Smooth muscle cell (in vitro differentiated cells): ENCODE measurements at regions not wholly inside any gene's neighbourhood (a gene's known extent, or its start where the extent isn't known, plus 50 kb on each side); places are given as distances from the start of the nearest gene placed in this dataset.

Experiments
- DNase-seq: peaks from one replicate; lab custom pipeline; 2025; ENCODE audit not compliant: unreplicated experiment; lab: John Stamatoyannopoulos, UW
- H2AFZ ChIP-seq: fragments of 200-600 bp; sonication (generic); 2 replicates; pipeline ENCODE4 v1.6.0; 2016; ENCODE audit warnings: antibody characterized with exemption, low read depth, mild to moderate bottlenecking
- H3F3A ChIP-seq: fragments of 200-600 bp; sonication (generic); 2 replicates; pipeline ENCODE4 v1.6.0; 2017; ENCODE audit warnings: antibody characterized with exemption, low read depth
- H3K27ac ChIP-seq: fragments of 200-600 bp; sonication (generic); 2 replicates; pipeline ENCODE4 v1.5.1; 2016; ENCODE audit warnings: low read depth, mild to moderate bottlenecking
- H3K27me3 ChIP-seq: fragments of 200-600 bp; sonication (generic); 2 replicates; pipeline ENCODE4 v1.6.1; 2016; ENCODE audit warnings: low read depth, mild to moderate bottlenecking
- H3K36me3 ChIP-seq: fragments of 200-600 bp; sonication (generic); 2 replicates; pipeline ENCODE4 v1.5.1; 2016; ENCODE audit warnings: low read depth
- H3K4me1 ChIP-seq: fragments of 200-600 bp; sonication (generic); 2 replicates; pipeline ENCODE4 v1.5.1; 2016; ENCODE audit warnings: low read depth
- H3K4me2 ChIP-seq: fragments of 200-600 bp; sonication (generic); 2 replicates; pipeline ENCODE4 v1.6.0; 2016; ENCODE audit warnings: mild to moderate bottlenecking
- H3K4me3 ChIP-seq: fragments of 200-600 bp; sonication (generic); 2 replicates; pipeline ENCODE4 v1.5.1; 2016; ENCODE audit warnings: mild to moderate bottlenecking
- H3K79me2 ChIP-seq: fragments of 200-600 bp; sonication (generic); 2 replicates; pipeline ENCODE4 v1.6.0; 2016; ENCODE audit warnings: low read depth, mild to moderate bottlenecking
- H3K9ac ChIP-seq: fragments of 200-600 bp; sonication (generic); 2 replicates; pipeline ENCODE4 v1.6.0; 2016; ENCODE audit warnings: low read depth
- H3K9me3 ChIP-seq: fragments of 200-600 bp; sonication (generic); replicated peaks from 2 replicates; pipeline ENCODE4 v1.5.1; 2016; ENCODE audit warnings: low read depth
- H4K20me1 ChIP-seq: fragments of 200-600 bp; sonication (generic); 2 replicates; pipeline ENCODE4 v1.6.0; 2016; ENCODE audit warnings: low read depth
- WGBS: methylation state at CpG from one replicate; pipeline ENCODE4 v1.1.7; 2016; ENCODE audit warnings: low lambda C conversion rate; 5-methylcytosine and 5-hydroxymethylcytosine counted together
- TF ChIP-seq, protein P1 (sequence below): fragments of 200-600 bp; sonication (generic); IDR thresholded peaks from 2 replicates; pipeline ENCODE4 v1.5.1; 2017; ENCODE audit warnings: borderline replicate concordance, mild to moderate bottlenecking, antibody characterized with exemption; ENCODE audit not compliant: insufficient read depth, poor library complexity, severe bottlenecking

DNA sequence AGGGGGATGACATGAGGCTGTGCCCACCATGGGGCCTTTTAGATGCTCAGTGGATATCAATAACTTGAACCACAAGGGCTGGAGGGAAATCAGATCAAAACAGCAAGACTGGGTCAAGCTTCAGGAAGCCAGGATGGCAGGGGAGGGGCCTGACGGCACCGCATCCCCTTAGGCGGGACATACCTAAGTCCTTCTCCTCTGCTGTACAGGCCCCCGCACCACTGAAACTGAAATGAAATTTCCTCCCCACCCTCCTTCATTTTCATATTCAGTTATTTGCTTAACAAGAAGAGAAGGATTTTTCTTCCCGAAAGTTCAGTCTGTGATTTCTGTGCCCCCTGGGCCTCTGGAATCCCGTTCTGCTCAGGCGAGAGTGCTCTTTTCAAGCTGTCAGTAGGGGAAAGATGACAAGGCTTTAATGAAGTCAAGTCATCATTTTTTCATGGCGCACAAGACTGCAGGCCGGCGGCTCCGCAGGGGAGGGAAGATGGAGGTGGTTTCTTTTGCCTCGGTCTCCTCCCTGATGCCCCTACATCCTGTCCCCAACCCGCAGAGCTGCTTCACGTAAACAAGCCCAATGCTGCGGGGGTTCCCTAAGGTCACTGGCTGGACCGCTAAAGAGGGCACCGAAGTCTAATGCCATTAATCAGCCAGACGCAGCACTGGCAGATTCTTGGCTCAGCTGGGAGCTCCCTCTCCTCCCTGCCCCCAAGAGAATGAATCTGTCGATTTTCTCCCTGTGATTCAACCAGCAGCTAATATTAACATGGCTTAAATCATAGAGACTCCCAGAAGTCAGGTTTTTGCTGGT lies 264.8 kb downstream of the C1orf94 start:
- H3K27me3 ChIP-seq: peaks cover 3% of the 10 kb centered on the region
- no peak overlapping the region for H3K4me3 ChIP-seq
- no peaks in the 10 kb centered on the region for H4K20me1 ChIP-seq
- DNase-seq: no peak
- H3K9ac ChIP-seq: no peak overlapping the region
- H3K4me1 ChIP-seq: no peaks in the 10 kb centered on the region
- no peak overlapping the region for H3K27ac ChIP-seq
- H3K9me3 ChIP-seq: no peaks in the 10 kb centered on the region
- TF ChIP-seq, protein P1, sequence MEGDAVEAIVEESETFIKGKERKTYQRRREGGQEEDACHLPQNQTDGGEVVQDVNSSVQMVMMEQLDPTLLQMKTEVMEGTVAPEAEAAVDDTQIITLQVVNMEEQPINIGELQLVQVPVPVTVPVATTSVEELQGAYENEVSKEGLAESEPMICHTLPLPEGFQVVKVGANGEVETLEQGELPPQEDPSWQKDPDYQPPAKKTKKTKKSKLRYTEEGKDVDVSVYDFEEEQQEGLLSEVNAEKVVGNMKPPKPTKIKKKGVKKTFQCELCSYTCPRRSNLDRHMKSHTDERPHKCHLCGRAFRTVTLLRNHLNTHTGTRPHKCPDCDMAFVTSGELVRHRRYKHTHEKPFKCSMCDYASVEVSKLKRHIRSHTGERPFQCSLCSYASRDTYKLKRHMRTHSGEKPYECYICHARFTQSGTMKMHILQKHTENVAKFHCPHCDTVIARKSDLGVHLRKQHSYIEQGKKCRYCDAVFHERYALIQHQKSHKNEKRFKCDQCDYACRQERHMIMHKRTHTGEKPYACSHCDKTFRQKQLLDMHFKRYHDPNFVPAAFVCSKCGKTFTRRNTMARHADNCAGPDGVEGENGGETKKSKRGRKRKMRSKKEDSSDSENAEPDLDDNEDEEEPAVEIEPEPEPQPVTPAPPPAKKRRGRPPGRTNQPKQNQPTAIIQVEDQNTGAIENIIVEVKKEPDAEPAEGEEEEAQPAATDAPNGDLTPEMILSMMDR: no peak
- no peaks in the 10 kb centered on the region for H3K36me3 ChIP-seq
- no peaks in the 10 kb centered on the region for H3K79me2 ChIP-seq
- no peak overlapping the region for H3K4me2 ChIP-seq
- H3F3A ChIP-seq: no peaks in the 10 kb centered on the region
- no peak overlapping the region for H2AFZ ChIP-seq
- WGBS: 78% methylated on average over 19 of the region's 19 CpGs

DNA sequence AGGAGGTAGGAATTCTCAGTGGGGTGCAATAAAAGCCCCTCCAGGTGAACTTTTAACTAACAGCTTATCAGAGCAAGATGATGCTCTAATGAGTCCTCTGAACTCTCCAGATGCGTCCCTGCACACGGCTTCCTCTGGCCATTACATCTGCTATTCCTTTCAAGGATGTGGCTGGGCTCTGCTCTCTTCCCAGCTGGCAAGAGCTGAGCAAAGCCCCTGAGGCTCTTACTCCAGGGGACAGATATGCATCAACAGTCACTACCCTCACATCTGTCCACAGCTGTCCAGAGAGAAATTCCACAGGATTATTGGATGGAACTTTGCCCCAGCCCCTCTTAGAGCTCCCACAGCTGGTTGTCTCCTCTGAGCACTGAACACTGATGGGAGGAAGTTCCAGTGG lies 267.8 kb downstream of the C1orf94 start:
- H3F3A ChIP-seq: no peaks in the 10 kb centered on the region
- no peak for DNase-seq
- peaks cover 3% of the 10 kb centered on the region for H3K27me3 ChIP-seq
- WGBS: 50% methylated on average over 2 of the region's 2 CpGs
- no peak overlapping the region for H3K27ac ChIP-seq
- H4K20me1 ChIP-seq: no peaks in the 10 kb centered on the region
- H3K4me2 ChIP-seq: no peak overlapping the region
- no peaks in the 10 kb centered on the region for H3K9me3 ChIP-seq
- H3K4me3 ChIP-seq: no peak overlapping the region
- H3K4me1 ChIP-seq: no peaks in the 10 kb centered on the region
- H3K9ac ChIP-seq: no peak overlapping the region
- no peak overlapping the region for H2AFZ ChIP-seq
- H3K79me2 ChIP-seq: no peaks in the 10 kb centered on the region
- TF ChIP-seq, protein P1: no peak
- no peaks in the 10 kb centered on the region for H3K36me3 ChIP-seq

DNA sequence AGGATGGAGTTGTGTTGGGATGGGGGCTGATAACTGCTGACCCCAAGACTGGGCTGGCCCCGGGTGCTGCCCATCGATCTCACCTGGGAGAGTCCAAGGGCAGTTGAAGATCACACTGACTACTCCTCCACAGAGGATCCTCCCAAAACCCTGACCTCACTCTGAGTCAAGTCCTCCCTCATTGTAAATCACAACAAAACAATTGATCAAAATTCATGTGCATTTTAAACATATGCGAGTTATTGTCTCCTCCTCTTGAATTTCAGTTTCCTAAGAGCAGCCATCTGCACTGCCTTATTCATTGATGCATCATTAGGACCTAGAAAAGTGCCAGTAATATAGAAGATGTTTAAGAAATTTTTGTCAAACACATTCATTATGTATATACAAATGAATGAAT lies 273.6 kb downstream of the C1orf94 start:
- WGBS: 93% methylated on average over 3 of the region's 3 CpGs
- DNase-seq: no peak

More for the DNA sequence above, 273.6 kb downstream of the C1orf94 start:
- H2AFZ ChIP-seq: no peak overlapping the region
- H3K36me3 ChIP-seq: no peaks in the 10 kb centered on the region
- H3K9ac ChIP-seq: no peak overlapping the region
- H3K4me3 ChIP-seq: no peak overlapping the region
- no peaks in the 10 kb centered on the region for H3K4me1 ChIP-seq
- H3K27me3 ChIP-seq: no peaks in the 10 kb centered on the region
- H3K9me3 ChIP-seq: no peaks in the 10 kb centered on the region
- H3K27ac ChIP-seq: no peak overlapping the region
- H3K79me2 ChIP-seq: no peaks in the 10 kb centered on the region
- H3F3A ChIP-seq: no peaks in the 10 kb centered on the region
- TF ChIP-seq, protein P1: no peak
- no peaks in the 10 kb centered on the region for H4K20me1 ChIP-seq
- no peak overlapping the region for H3K4me2 ChIP-seq
